IPS-NIHi7 (cell line): ENCODE measurements at regions not wholly inside any gene's neighbourhood (a gene's known extent, or its start where the extent isn't known, plus 50 kb on each side); places are given as distances from the start of the nearest gene placed in this dataset.

Source experiments
- DNase-seq: peaks from one replicate; pipeline ENCODE4 v3.0.0; 2012; ENCODE audit warnings: mixed read lengths; ENCODE audit errors: extremely low spot score

DNA sequence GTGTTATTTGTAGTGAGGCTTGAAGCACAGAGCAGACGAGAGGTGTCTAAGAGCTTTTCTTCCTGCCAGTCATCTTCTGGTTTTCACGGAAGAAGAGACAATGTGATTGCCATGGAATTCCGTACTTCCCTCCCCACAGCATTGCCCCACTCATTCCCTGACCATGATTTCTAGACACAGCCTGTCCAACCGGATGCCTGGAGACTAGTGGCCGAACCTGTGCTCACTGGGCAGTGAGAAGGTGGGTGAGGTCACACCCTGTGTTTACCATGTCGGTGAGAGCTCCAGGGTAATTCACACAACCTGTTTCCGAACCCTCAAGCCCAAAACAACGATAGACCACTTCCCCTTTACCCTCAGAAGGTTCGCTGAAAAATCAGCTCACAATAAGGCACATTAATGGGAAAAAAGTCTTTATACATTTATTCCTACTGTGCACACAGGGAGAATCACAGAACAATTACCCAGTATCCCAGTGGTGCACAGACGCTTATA lies 271.9 kb upstream of the FMN2 start:
- no peak for DNase-seq

- no peak for DNase-seq
Observed at GRCh38 chr1:239823852-239824251, 267.8 kb upstream of the FMN2 start.

- no peak for DNase-seq
Observed at GRCh38 chr1:239826211-239826610, 265.5 kb upstream of the FMN2 start.

DNA sequence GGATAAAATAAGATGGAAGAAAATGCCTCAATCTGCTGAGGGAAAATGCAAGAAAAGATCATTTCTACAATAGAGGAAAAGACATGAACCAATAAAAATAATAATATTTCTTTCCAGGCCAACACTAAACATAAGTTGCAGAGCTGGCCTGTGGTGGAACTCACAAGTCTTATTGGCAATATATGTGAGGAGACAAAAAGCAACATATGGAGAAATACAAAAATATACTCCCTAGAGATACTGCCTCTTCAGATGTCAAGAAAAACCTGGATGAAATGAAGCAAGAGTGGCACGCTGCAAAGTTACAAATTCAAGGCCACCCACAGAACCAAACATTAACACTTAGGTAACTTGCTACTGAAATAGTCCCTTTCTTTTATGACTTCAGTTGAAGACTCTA lies 264.9 kb upstream of the FMN2 start:
- no peak for DNase-seq

DNA sequence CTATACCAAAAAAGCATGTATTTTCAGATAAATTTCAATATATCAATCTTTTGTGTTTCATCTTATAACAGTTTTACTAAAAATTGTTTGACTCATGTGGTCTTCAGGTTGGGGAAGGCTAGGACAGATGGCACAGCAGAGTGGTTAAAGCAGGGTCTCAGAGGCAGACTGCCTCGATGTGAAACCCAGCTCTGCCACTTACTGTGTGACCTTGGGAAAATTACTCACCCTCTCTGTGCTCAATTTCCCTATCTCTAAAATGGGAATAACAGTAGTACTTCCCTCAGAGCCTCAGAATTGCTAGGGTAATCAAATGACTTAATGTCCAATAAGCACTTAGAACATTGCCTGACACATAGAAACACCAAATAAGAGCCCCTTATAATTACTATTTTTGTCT lies 262.1 kb upstream of the FMN2 start:
- no peak for DNase-seq

DNA sequence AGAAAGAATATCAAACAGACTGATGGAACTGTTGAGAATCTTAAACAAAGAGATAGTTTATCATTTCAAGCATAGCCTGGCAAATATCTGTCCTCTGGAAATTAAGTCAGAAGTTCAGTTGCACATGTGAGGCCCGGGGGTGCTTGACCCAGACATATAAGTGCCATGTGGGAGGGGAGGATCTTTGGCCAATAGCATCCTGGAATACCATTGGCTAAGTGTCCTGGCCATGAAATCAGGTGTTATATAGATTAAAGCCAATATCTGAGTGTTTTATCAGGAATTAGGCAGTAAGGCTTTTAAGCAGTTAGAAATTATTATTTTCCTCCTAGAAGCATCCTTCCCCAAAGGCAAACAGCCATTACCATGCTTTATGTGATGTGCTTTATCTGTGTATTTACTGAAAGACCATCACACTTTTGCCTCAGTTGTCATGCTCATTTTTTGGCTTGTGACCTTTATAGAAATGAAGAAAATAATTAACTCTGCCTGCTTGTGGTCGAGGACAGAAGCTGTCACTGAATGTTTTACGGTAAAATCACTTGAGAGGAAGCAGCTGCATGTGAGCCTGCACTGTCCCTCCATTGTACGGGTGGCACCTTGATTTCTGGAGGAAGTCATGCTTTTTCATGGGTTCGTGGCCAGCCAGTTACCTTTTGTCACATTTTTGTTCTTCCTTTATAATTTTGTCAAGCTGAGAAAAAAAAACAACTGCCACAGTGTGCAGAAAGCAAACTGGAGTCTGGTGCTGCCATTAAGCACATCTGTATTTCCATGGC lies 259.9 kb upstream of the FMN2 start:
- DNase-seq: no peak

- no peak for DNase-seq
Observed at GRCh38 chr1:239833723-239834122, 258.0 kb upstream of the FMN2 start.

- no peak for DNase-seq
Observed at GRCh38 chr1:239835946-239836440, 255.7 kb upstream of the FMN2 start.

DNA sequence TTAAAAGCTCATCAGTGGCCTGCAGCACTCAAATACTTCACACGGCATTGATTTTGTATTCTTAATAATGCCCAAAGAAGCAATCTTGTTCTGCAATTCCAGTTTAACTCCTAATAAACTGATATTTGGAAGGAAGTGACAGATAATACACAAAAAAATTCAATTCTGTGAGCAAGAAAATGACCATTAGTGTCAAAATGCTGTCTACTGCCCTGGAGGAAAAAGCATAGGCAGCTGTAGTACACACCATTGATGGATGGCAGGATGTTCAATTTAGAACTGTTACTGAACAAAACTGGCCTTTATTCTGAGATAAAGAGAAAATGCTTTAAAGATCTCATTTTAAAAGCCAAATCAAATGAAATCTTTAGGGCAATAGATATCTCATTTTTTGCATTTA lies 251.3 kb upstream of the FMN2 start:
- no peak for DNase-seq

DNA sequence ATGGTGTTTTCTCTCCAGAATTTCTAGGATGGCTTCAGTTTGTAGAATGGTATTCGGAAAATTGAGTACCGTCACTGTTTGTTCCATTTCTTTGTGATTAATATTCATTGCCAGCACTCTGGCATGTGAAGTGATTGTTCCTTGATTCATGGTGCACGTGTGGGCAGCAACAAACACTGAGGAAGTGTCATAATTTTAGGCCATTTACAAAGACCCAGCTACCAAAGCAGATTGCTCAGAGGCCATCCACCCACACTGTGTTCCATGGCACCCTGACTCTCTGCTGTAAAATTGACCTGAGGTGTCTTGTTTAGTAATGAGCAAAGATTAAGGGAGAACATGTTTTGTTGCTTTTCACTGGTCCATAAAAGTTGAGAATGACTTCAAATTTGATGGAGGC lies 250.9 kb upstream of the FMN2 start:
- DNase-seq: no peak

DNA sequence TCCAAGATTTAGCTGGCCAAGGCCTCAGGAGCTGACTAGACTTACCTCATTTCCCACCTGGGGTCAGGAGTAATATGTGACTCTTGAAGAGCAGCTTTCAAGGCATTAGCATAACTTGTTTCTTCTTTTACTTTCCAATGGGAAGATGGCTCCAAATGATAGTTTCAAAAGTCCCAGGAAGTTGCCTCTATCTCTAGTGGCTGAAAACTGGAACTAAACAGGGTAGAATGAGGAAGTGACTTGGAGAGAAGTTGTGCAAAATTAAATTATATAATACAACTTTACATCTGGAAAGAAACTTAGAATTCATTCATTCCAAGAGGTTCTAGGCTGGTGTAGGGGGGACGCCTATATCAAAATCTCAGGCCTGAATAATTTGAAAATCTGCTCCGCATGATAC lies 250.1 kb upstream of the FMN2 start:
- no peak for DNase-seq

DNA sequence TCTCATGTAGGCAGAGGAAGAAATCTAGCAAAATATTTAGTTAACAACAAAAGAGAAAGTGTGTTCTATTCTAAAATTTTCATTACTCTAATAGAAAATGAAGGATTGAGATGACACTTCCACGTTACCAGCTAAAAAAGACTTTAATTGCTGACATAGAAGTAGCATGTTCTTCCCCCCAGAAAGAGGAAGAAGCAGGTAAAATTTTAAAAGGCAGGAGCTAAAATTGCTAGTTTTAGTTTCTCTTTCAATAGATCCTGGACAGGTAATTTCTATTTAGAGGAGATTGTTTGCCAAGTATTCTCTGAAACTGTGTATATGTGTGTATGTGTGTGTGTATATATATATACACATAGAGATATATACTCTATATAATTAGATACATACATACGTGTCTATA lies 248.1 kb upstream of the FMN2 start:
- DNase-seq: no peak

DNA sequence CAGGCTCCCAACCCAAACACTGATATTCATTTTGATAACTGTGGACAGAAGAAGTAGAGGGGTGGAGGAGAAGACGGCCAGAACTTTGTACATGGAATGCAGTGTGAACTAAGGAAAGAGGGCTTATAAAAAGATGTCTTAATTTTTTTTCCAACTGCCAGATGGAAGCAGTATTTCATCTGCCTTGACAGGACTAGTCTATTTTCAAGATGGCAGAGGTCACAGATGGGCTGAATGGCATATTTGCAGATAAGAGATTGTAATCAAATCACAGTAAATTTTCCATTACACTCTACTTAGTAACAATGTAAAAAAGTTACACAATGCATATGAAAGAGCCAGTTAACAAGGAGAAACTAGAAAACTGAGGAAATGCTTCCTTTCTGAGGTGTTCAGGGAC lies 246.8 kb upstream of the FMN2 start:
- no peak for DNase-seq

GRCh38 chr1:239854922-239855321 lies 236.8 kb upstream of the FMN2 start:
- DNase-seq: no peak

- DNase-seq: no peak
Observed at GRCh38 chr1:239856067-239856466, 235.6 kb upstream of the FMN2 start.

DNA sequence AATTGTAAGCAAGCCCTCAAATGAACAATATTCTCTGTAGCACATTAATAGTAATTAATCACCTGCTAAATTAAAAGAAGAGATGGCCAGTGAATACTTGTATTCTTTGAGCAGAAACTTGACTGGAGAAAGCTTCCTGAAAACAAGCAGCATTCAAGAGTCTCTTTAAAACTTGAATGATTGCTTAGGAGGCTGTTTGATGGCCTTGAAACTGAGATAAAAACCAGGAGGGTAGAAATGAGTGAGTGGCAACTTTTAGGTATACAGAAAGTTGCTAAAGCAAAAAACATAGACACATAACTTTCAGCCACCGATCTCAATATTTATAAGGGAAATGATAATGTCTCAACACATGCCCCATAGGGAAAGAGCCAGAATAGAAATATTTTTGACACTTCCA lies 234.8 kb upstream of the FMN2 start:
- DNase-seq: no peak

- DNase-seq: no peak
Observed at GRCh38 chr1:239858057-239858456, 233.6 kb upstream of the FMN2 start.

- DNase-seq: no peak
Observed at GRCh38 chr1:239858529-239858928, 233.2 kb upstream of the FMN2 start.

DNA sequence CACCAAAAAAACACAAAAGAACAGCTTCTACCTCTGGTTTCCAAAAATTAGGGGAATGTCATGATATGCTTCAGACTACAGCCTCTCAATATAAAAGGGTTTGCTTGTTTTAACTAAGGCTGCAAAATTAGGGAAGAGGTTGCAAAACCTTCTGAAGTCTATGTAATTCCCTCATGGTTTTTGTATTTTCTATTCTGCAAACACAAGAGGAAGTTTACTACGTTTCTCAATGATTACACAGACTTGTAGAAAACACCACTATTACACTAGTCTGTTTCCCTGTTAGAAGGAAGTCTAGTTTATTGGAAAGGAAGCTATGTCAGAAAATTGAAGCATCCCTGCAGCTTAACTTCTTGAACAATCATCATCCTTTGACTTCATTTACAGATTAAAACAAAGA lies 229.7 kb upstream of the FMN2 start:
- DNase-seq: no peak

DNA sequence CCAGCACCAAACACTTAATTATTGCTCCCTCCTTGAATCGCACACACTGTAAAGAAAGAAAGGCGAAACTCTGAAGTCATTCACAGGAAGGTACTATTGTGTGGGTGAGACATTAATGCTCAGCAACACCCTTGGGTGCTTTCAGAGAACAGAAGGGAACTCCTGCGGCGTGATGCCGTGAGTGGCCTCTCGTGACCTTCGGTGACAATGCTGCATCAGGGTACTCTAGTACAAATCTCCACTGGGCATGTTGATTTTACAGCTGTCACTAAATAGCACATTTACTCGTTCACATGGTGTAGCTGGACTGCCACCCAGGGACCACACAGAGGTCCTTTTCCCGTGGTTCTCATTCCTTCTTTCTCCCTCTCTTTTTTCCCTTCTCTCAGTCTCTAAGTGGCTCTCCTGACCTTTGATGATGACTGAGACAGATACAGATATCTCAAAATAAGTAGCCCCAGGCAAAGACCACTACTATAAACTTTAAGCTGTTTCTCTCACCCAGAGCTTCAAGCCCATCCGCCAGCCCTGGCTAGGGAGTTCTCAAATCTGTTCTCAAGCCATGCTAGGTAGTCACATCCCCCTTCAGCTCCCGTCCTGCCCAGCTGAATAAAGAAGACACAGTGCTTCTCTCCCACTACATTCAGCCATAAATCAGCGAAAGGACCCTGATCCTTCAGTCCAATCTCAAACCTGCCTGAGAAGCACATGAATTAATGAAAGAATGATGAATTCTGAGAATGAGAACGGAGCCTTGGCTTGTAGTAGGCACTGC lies 223.4 kb upstream of the FMN2 start:
- no peak for DNase-seq

GRCh38 chr1:239870194-239870593 lies 221.5 kb upstream of the FMN2 start:
- DNase-seq: no peak

- no peak for DNase-seq
Observed at GRCh38 chr1:239872626-239873025, 219.1 kb upstream of the FMN2 start.

GRCh38 chr1:239874831-239875230 lies 216.9 kb upstream of the FMN2 start:
- no peak for DNase-seq
